ENCODE measurements at regions not wholly inside any gene's neighbourhood (a gene's known extent, or its start where the extent isn't known, plus 50 kb on each side); places are given as distances from the start of the nearest gene placed in this dataset.

DNA sequence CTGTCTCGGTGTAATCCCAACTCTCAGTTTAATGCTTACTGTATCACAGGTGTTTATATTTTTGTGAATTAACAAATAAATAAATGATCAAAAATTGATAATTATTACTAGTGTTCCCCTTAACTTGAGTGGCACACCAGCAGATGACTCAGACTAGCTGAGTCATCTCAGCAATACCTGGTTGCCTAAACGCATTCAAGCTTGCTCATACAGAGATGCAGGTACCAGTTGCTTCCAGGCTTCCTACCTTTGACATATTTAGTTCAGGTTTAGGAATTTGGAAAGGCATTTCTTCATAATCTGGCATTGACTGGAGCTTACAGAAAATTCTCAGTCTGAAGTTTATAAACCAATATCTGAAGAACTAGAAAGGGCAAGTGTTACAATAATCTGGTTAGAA is 78.9 kb upstream of the LMO4 start:
- no TSS peak for BruUV-seq (replicated peaks)
- ChIA-PET CTCF (ENCODE audit: low intra/inter-chr PET ratio) (no interaction called here), POLR2A (no interaction called here)
- no peaks in the 10 kb centered on the region for H3K79me2 ChIP-seq (ENCODE audit: control insufficient read depth, insufficient read depth, low read length)
- intact Hi-C loops (cut with micrococcal nuclease) = no loop called here
- H2AFZ ChIP-seq (ENCODE audit: low read depth, low read length) = no peak overlapping the region
- no peak overlapping the region for H3K9ac ChIP-seq (ENCODE audit: insufficient read depth in 1 of 2, low read depth in 2 of 2, low read length in 2 of 2)
- no peaks in the 10 kb centered on the region for H3K27me3 ChIP-seq (ENCODE audit: control insufficient read depth in 2 of 2, insufficient read depth in 2 of 2, low read length in 2 of 2)
- H4K20me1 ChIP-seq (replicated peaks; ENCODE audit: control insufficient read depth, insufficient read depth, low read length) = no peaks in the 10 kb centered on the region
- 0% methylated on average over 2 of the region's 2 CpGs for whole genome bisulfite sequencing (ENCODE audit: insufficient coverage, low coverage, missing lambda C conversion rate)
- no peak for FAIRE-seq
- H3K4me3 ChIP-seq = no peak overlapping the region
- no peak overlapping the region for H3K27ac ChIP-seq (ENCODE audit: extremely low read depth, low read depth, low read length)
- H3K4me1 ChIP-seq (replicated peaks in 1 of 2; ENCODE audit: control insufficient read depth in 2 of 2, insufficient read depth in 2 of 2, low read length in 2 of 2) = no peaks in the 10 kb centered on the region
- DNase-seq (ENCODE audit: extremely low read depth in 1 of 4, low spot score in 3 of 4) = no peak
- no peaks in the 10 kb centered on the region for H3K9me1 ChIP-seq (ENCODE audit: control insufficient read depth, insufficient read depth, low read length)
- H3K36me3 ChIP-seq (ENCODE audit: control insufficient read depth, insufficient read depth, low read length) = no peaks in the 10 kb centered on the region
- no peak overlapping the region for H3K4me2 ChIP-seq (ENCODE audit: insufficient read depth, low read length)
- TF ChIP-seq HCFC1 (IDR thresholded peaks at IDR 0.05; ENCODE audit: low read depth, low read length) (no peak), NCOA4 (IDR thresholded peaks at IDR 0.05; ENCODE audit: partially characterized antibody) (no peak), SREBF2 (CRISPR knock-in tag; IDR thresholded peaks at IDR 0.05) (no peak)
- no peak for ATAC-seq
- H3K9me3 ChIP-seq (replicated peaks; ENCODE audit: control insufficient read depth, insufficient read depth, low read depth, low read length) = no peaks in the 10 kb centered on the region
- in situ Hi-C loops (cut with MboI) = no loop called here

DNA sequence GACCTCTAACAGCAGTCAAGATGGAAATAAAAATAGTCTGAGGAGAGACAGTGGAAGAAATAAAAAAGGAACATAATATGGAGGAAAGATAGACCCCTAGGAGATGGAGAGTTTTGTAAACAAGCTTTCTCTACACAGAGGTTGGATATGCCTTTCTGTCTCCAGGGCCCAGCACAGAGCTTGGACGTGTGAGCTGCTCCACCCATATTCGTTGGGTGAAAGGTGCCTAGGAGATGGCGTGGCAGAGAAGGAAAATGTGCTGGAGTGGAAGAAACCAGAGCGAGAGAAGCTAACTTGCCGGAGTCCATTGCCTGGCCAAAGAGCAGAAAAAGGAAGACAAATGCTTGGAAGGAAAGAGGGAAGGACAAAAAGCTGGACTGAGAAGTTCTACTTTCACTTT is 78.3 kb upstream of the LMO4 start:
- no peaks in the 10 kb centered on the region for H3K27me3 ChIP-seq (ENCODE audit: control insufficient read depth in 2 of 2, insufficient read depth in 2 of 2, low read length in 2 of 2)
- POLR2A ChIA-PET = no interaction called here
- no peaks in the 10 kb centered on the region for H3K9me1 ChIP-seq (ENCODE audit: control insufficient read depth, insufficient read depth, low read length)
- FAIRE-seq (no peak), DNase-seq (ENCODE audit: extremely low read depth in 1 of 4, low spot score in 3 of 4) (no peak), ATAC-seq (no peak)
- CTCF ChIA-PET (ENCODE audit: low intra/inter-chr PET ratio) = no interaction called here
- intact Hi-C loops (cut with micrococcal nuclease) = no loop called here
- no peak overlapping the region for H3K9ac ChIP-seq (ENCODE audit: insufficient read depth in 1 of 2, low read depth in 2 of 2, low read length in 2 of 2)
- H3K9me3 ChIP-seq (replicated peaks; ENCODE audit: control insufficient read depth, insufficient read depth, low read depth, low read length) = no peaks in the 10 kb centered on the region
- no peak overlapping the region for H3K27ac ChIP-seq (ENCODE audit: extremely low read depth, low read depth, low read length)
- no peak overlapping the region for H3K4me3 ChIP-seq
- H3K36me3 ChIP-seq (ENCODE audit: control insufficient read depth, insufficient read depth, low read length) = no peaks in the 10 kb centered on the region
- WGBS (ENCODE audit: insufficient coverage, low coverage, missing lambda C conversion rate) = 0% methylated on average over 5 of the region's 5 CpGs
- H3K4me1 ChIP-seq (replicated peaks in 1 of 2; ENCODE audit: control insufficient read depth in 2 of 2, insufficient read depth in 2 of 2, low read length in 2 of 2) = no peaks in the 10 kb centered on the region
- no peak overlapping the region for H2AFZ ChIP-seq (ENCODE audit: low read depth, low read length)
- H3K4me2 ChIP-seq (ENCODE audit: insufficient read depth, low read length) = no peak overlapping the region
- H3K79me2 ChIP-seq (ENCODE audit: control insufficient read depth, insufficient read depth, low read length) = no peaks in the 10 kb centered on the region
- in situ Hi-C loops (cut with MboI) = no loop called here
- no TSS peak for BruUV-seq (replicated peaks)
- no peaks in the 10 kb centered on the region for H4K20me1 ChIP-seq (replicated peaks; ENCODE audit: control insufficient read depth, insufficient read depth, low read length)
- TF ChIP-seq CBFB (CRISPR knock-in tag; IDR thresholded peaks at IDR 0.05) (no peak), HOXB6 (CRISPR knock-in tag; IDR thresholded peaks at IDR 0.05; ENCODE audit: borderline replicate concordance) (no peak), CEBPB (tag; IDR thresholded peaks at IDR 0.05) (no peak), KHSRP (IDR thresholded peaks at IDR 0.05) (no peak), PHF20 (IDR thresholded peaks at IDR 0.05; ENCODE audit: partially characterized antibody) (no peak), NELFE (IDR thresholded peaks at IDR 0.05; ENCODE audit: insufficient read depth, insufficient read length) (no peak), BRF1 (IDR thresholded peaks at IDR 0.05; ENCODE audit: borderline replicate concordance, extremely low read depth, insufficient read length) (no peak), POLR3A (IDR thresholded peaks at IDR 0.05; ENCODE audit: borderline replicate concordance, extremely low read depth, insufficient read depth, insufficient read length) (no peak)
- TF ChIP-seq, protein P1, sequence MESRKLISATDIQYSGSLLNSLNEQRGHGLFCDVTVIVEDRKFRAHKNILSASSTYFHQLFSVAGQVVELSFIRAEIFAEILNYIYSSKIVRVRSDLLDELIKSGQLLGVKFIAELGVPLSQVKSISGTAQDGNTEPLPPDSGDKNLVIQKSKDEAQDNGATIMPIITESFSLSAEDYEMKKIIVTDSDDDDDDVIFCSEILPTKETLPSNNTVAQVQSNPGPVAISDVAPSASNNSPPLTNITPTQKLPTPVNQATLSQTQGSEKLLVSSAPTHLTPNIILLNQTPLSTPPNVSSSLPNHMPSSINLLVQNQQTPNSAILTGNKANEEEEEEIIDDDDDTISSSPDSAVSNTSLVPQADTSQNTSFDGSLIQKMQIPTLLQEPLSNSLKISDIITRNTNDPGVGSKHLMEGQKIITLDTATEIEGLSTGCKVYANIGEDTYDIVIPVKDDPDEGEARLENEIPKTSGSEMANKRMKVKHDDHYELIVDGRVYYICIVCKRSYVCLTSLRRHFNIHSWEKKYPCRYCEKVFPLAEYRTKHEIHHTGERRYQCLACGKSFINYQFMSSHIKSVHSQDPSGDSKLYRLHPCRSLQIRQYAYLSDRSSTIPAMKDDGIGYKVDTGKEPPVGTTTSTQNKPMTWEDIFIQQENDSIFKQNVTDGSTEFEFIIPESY (CRISPR knock-in tag; IDR thresholded peaks at IDR 0.05) = no peak
- TF ChIP-seq, protein P2, sequence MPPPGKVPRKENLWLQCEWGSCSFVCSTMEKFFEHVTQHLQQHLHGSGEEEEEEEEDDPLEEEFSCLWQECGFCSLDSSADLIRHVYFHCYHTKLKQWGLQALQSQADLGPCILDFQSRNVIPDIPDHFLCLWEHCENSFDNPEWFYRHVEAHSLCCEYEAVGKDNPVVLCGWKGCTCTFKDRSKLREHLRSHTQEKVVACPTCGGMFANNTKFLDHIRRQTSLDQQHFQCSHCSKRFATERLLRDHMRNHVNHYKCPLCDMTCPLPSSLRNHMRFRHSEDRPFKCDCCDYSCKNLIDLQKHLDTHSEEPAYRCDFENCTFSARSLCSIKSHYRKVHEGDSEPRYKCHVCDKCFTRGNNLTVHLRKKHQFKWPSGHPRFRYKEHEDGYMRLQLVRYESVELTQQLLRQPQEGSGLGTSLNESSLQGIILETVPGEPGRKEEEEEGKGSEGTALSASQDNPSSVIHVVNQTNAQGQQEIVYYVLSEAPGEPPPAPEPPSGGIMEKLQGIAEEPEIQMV (tag; conservative IDR thresholded peaks at IDR 0.05; ENCODE audit: low read depth) = no peak
- TF ChIP-seq, protein P3, sequence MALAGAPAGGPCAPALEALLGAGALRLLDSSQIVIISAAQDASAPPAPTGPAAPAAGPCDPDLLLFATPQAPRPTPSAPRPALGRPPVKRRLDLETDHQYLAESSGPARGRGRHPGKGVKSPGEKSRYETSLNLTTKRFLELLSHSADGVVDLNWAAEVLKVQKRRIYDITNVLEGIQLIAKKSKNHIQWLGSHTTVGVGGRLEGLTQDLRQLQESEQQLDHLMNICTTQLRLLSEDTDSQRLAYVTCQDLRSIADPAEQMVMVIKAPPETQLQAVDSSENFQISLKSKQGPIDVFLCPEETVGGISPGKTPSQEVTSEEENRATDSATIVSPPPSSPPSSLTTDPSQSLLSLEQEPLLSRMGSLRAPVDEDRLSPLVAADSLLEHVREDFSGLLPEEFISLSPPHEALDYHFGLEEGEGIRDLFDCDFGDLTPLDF (CRISPR knock-in tag; IDR thresholded peaks at IDR 0.05) = no peak
